ENCODE measurements at regions not wholly inside any gene's neighbourhood (a gene's known extent, or its start where the extent isn't known, plus 50 kb on each side); places are given as distances from the start of the nearest gene placed in this dataset.

GRCh38 chr3:194262925-194263305 is 88.2 kb downstream of the CPN2 start:
- TF ChIP-seq TAF1 (IDR thresholded peaks at IDR 0.05; ENCODE audit: low read depth, low read length) (no peak), POLR2AphosphoS5 (IDR thresholded peaks at IDR 0.05; ENCODE audit: low read depth, low read length) (no peak)

All from GM12891 (cell line).